OCI-M1 (cell line): ENCODE measurements at regions not wholly inside any gene's neighbourhood (a gene's known extent, or its start where the extent isn't known, plus 50 kb on each side); places are given as distances from the start of the nearest gene placed in this dataset.

Source experiments
- DNase-seq: peaks from one replicate; lab custom pipeline; 2025; lab: John Stamatoyannopoulos, UW

DNA sequence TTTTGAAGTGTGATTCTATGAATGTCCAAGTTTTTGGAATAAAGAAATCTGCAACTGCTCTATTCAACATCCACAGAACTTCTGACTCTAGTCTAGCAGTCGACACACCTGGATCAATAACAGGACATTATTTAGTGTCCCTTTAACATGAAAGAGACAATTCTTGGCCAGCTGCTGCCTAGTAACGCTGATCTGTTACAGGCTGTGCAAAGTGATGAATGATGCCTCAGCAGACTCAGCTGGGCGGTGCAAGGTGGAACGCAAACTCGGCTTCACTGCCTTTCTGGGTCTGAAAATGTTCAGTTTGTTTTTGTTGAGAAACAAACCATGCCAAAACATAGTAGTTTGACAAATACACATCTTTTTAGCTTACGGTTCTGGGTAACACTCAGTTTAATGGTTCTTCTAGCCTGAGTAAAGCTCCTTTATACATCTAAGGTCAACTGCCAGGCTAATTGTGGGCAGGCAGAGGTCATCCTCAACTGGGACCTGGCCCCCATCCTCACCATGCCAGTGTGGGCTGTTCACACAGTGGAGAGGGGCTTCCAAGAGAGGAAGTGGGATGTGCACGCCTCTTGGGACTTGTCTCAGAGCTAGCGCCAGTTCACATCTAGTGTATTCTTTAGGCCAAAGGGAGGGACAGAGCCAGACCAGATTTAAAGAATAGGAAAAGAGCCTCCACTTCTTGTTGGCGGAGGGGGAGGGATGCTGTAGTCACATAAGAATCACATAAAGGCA lies 879.7 kb downstream of the QKI start:
- DNase-seq: no peak

DNA sequence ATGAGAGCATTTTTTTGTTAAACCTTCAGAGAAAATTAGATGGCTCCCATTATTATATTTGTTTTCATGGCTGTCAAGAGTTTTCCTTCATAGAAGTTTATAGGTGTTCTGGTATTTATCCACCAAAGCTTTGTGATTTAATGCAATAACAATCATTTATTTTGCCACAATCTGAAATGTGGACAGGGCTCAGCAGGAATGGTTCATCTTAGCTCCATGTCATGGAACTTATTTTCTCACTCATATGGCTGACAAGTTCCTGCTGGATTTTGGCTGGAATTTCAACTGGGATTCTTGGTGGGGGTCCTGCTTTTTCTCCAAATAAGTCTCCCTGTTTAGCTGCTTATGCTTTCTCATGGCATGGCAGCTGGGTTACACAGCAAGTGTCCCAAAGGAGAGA lies 876.7 kb downstream of the QKI start:
- DNase-seq: no peak

DNA sequence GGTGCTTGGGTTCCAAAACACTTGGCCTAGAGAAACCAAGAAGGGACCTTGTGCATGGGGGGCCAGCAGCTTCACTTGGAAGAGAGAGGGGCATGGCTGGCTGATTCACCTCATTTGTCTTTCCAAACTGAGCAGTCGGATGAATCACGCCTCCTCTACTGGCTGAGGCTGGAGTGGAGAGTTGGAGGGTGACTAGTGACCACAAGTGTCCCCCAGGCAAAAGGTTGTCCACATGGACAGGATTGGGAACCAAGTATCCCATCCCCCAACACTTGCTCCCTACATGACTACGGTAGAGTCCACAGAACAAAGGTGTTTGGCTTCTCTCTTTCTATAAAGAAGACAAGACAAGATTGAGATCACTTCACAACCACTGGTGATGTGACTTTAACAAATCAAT lies 875.6 kb downstream of the QKI start:
- DNase-seq: no peak

DNA sequence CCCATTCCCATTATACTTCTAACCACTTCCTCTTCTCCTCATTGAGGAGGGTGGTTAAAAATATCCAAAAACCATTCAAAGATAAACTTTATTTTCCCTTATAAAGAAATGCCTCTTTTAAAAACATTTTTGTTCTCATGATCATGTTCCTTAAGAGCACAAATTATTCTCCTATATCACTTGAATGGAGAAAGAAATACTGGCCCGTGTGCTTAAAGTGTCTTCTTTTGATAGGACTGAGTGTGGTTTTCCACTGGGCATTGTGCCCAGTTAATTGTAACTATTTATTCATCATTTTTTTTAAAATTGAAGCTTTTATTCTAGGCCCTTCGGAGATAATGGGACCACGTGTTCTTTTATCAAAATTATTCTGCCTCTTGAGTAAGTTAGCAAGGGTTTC lies 871.5 kb downstream of the QKI start:
- DNase-seq: peak; percentile 69

DNA sequence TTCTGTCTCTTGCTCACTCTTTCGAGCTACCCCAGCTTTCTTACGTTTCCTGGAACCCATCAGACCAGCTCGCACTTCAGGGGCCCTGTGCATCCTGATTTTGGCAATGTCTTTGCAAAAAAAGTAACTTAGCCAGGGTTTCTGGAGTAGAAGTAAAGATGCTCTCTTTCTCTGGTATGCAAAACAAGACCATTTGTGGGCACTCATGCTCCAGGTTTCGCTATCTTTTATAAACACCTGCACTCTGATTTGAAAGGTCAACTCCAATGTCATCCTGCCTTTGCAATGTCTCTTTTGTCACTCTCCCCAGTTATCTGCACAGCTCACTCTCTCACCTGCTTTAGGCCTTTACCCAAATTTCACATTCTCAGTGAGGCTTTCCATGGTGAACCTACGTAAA lies 869.1 kb downstream of the QKI start:
- DNase-seq: no peak

DNA sequence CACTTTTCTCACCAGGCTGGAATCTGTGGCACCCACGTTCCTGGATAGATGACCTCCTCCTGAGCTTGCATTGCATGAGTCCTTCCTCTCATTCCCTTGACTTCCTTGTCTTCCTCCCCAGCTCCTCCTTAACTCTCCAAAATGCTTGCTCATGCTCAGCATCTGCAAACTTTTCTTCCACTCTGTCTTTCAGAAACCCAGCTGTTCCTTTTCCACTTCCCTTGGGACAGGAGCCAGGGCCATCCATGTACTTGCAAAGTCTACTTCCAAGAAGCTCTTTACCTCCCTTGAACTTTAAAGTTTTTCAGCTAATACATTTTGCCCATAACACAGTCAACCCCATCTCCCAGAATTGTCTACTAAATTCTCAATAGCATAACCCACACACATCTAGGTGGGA lies 861.7 kb downstream of the QKI start:
- no peak for DNase-seq

DNA sequence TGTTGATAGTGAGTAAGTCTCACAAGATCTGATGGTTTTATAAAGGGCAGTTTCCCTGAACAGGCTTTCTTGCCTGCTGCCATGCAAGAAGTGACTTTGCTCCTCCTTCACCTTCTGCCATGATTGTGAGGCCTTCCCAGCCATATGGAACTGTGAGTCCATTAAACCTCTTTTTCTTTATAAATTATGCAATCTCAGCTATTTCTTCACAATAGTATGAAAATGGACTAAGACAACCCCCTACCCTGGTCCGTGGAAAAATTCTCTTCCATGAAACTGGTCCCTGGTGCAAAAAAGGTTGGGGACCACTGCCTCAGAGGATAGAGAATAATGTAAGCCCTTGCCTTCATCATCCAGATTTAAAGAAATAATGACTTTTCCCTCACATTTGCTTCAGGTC lies 861.3 kb downstream of the QKI start:
- no peak for DNase-seq

DNA sequence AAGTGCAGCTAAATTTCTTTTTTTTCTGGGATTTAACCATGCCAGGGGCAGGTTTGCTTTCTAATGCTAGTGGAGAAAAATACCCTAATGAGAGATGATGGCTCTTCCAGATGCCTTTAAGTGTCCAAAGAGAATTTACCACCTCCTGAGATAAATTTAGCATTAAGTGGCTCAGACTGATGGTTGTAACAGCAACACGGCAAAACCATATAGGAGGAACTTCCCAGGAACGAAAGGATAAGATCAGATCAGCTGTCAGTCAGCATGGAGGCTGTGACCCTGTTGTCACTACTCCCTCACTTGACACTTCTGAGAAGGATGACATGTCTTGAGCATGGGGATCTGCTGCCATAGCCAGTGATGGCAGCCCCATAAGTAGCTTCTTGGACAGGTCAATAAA lies 860.0 kb downstream of the QKI start:
- no peak for DNase-seq

DNA sequence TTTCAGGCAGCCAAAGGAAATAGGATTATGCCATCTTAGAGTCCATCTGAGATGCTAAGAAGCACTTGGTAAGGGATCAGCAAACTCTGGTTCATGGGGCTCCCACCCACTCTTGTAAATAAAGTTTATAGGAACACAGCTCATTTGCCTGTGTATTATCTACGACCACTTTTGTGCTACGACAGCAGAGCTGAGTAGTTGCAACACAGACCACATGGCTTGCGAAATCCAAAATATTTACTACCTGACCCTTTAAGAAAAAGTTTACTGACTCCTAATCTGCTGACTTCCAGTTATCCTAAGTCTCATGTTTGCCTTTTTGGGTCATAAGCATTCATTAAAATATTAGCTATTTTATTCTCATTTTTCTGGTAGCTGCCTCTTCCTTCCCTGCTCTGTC lies 859.0 kb downstream of the QKI start:
- no peak for DNase-seq

DNA sequence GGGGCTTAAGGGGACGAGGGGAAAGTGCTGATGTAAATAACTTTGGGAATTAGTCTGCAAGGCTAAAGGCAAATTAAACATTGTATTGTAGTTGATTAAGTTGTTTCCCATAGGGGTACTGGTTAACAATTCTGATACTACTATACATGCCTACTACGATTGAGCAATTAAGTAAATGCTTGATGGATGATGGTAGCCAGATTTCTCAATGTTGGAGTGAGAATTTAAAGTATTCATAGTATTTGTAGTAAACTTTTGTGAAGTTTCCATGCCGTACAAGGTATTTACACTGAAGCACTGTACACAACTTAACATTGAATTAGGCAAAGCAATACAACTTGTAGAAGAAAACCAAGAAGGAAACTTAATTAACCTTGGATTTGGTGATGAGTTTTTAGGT lies 852.3 kb downstream of the QKI start:
- DNase-seq: no peak

DNA sequence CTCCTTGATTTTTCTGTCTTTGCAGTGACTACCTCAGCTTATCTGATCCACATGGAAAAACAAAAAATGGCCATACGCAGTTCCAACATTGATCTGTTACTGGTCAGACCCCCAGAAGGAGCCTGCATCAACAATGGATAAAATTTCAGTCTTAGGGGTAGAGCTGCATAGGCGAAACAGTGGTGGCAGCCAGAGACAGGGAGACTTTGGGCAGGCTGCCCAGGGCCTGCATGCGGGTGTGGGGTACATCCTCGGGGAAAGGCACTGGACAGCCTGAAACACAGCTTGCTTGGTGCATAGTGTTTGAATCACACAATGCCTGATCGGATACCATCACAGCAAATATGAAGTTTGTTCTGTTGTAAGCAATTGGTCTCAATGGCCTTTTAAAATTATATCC lies 847.8 kb downstream of the QKI start:
- no peak for DNase-seq

DNA sequence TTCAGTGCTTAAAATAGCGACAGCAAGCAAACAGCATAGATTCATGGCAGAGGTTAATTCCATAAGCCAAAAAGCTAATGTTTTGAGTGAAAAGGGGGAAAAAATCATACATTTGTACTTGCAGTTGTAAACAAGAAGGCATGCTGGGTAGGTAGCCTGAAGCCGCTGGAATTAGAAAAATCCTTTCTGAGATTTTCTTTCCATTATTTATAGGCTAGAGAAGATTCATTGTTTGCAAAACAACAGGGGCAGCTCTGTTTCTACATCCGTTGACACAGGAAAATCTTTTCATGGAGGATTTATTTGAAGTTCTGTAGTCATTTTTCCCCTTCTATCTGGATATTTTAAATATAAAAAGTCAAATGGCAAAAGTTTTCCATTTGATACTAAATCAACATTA lies 843.9 kb downstream of the QKI start:
- no peak for DNase-seq

DNA sequence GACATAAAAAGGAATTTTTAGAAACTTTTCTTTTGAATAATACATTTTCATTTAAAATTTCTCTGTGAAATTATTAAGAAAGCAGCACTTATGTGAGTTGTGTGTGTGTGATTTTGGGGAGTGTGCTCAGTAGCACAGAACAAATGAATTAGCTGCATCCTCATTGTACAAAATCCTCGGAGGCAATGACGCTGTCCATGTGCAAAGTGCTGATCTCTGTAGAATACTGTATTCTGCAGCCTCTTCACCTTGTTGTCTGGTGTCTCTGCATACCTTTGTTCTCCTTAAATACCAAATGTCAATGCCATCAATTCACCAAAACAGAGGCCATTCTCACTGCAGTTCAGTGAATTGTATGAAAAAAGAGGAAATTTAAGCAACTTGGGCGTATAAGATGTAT lies 838.4 kb downstream of the QKI start:
- peak; percentile 16 for DNase-seq

DNA sequence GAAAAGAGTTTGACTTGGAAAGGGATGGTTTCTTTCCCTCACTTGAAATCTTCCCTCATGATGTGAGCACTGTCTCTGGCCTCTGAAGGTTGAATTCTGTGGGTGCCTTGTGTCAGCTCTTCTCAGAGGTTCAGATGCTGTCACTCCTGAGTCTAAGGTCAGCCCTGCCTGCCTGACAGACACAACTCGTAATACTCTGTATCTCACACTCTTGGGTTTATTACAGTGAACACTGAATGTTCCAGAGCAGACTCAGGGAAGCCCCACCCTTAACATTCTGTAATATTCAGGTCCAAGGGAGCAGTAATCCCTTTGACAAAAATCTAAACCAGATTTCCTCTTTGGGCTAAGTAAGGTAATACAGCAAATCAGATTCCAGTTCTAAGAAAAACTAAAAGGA lies 837.8 kb downstream of the QKI start:
- DNase-seq: no peak

DNA sequence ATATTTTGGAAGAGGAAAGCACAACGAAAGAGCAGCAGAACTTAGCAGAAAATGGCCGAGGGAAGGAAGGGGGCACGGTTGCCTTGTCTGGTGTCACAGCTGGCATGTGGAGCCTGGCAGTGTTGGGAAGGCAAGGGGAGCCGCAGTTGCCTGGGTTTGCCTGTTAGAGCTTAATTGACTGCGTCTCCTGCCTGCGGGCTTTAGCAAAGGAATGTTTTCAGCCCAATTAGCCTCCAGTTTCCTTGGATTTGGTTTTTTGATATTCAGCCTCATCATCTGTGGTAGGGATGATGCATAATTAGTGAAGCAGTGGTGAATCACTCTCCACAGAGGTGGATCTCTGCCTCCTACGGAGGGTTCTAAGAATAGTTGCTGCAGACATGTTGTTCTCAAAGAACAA lies 832.6 kb downstream of the QKI start:
- no peak for DNase-seq

DNA sequence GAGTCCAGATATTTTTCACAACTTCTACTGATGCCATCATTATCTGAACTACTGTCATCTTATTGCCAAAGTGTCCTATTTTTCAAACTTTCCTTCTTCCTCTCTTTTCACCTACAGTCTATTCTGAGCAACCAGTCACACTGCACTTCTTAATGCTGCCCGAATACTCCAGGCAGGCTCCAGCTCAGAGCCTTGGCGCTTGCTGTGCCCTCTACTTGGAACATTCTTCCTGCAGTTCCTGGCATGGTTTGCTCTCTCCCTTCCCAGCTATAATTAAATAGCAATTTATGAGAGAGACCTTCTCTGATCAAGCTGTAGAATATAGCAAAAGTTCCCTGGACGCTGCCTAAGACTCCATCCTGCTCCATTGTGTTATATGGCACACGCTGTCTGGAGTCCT lies 831.6 kb downstream of the QKI start:
- no peak for DNase-seq

DNA sequence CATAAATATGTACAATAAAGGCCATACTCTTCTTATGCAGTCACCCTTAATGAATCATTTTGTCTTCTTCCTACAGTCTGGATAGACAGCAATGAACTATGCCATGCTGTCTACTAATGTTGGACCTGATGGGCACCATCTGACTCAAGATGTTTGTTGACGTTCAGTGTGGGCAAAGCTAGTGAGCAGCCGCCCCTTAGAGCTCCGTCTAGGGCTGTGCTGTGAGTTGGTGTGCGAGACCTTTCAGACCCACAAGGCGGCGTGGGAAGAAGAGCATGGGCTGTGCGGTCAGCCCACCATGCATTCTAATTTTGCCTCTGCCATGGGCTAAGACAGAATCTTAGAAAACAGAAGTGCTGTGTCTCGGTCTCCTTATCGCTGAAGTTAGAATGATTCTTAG lies 829.4 kb downstream of the QKI start:
- no peak for DNase-seq

DNA sequence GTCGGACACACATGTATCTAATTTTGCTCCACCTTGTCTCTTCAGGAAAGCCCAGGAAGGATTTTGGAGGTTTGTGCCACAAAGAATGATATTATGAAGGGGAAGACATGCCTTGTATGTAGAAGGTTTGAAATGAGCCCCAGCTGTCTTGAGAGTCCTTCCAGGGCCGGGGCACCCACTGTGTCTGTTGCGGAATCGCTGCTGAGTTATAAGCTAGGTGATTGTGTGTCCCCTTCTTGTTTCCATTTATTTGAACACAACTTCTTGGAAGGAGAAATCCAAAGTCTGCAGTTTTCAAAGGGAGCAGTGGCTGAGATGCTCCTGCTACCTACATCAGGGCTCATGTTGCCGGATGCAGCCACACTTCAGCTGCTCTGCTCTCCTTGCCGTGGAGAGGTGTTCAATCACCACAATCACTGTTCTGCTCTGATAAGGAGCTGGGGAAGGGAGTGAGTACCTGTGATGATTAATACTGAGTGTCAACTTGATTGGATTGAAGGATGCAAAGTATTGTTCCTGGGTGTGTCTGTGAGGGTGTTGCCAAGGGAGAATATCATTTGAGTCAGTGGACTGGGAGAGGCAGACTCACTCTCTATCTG lies 828.6 kb downstream of the QKI start:
- no peak for DNase-seq

DNA sequence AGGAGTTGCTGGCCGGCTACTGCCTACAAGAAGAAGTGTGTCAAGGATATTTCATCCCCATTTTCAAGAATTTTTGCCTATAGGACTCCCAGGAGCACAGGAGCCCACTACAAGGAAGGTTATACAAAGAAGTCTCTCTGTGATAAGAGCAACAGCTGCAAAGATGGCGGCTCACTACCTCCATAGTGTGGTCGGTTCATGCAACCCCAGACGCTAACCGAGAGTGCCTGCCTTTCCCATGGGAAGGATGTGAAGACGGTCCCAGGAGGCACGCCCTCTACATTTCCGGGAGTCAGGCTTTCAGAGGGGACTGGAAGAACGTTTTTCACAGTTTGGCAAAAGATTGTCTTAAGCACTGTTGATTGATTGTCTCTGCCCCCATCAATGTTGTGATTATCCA lies 816.3 kb downstream of the QKI start:
- no peak for DNase-seq

DNA sequence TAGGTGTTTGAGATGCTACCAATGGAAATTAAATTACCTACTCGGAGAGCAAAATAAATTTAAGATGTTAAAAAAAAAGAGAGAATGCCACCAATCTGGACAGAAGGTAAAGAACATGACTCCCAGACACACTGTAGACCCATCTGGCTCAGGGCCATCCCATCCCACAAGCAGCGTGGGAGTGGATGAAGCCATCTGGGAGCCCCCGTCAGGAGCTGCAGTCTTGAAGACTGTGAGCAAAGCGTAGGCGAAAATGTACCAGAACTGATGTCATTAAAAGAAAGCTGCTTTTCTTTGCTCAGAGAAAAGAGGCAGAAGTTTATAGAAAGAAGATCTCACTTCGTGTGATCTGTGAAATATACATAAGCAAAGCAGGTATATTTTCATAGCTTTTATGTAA lies 815.7 kb downstream of the QKI start:
- DNase-seq: no peak

DNA sequence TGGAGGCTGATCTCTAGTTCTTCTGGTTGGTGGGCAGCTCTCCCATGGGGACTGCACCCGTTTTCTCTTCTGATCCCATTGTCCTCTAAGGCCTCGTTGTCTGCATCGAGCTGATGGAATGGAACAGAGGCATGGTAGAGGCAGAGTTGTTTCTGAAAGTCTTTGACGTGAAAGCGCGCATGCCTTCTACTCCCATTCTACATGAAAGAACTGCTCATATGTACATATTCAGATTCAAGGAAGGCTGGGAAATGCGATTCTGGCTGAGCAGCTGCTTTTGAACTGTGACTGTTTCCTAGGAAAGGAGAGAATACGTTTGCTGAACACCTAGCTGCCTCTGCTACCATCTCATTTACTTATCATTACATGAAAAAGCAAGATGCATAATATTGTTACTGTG lies 815.2 kb downstream of the QKI start:
- no peak for DNase-seq

DNA sequence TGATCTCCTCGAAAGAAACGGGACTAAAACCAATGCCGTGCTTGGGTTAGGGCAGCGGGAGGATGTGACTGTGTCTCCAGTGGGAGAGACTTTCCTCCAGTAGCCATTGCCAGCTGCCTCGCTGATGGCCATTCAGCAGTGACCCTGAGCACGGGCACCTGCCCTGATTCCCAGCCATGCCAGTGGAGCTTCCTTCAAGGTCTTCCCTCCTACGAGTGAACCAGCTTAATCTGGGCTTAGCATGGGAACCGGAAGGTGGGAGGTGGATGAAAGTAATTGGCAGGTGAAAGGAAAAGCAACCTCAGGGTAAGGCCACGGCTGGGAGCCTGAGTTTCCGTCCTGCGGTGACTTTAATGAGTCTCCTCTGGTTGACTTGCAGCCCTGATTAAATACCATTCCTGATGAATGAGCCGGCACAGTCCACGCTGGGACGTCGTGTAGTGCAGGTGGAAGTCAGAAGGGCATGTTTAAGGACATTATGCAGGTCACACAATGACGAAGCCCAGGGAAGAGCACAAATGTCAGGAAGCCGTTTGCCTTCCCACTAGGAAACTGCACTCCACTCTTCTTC lies 813.5 kb downstream of the QKI start:
- no peak for DNase-seq

DNA sequence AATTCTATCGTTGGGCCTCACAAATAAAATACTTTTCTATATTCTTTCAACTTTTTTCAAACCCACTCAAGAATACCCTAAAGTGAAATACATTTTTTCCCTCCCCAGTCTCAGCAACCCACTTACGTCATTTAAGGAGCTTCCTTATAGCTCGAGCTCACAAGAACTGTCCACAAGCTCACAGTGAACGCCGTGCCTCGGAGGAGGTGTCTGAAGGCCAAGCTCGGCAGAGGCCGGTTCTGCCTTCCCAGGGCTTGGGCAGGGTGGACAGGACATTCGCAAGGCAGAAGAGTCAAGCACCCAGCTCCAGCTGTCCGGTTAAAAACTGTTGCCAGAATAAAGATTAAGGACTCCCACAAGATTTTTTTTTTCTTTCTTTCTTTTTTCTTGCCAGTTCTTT lies 802.3 kb downstream of the QKI start:
- no peak for DNase-seq

DNA sequence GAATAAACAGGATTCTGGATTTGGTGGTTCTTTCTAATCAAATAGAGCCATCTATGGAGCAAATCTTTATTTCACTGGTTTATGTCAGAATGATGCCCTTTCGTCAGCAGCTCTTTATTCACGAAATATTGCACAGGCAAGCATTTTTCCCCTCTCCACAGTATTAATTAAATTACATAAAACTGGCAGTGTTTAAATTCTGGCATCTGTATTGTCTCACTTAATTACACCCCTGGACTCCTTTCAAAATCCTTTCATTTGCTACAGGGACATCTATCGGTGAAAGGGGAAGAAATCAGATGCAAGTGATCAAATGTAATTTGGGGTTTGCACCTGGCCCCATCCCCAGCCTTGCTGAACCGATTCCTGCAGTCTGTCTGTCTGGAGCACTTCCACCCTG lies 801.9 kb downstream of the QKI start:
- DNase-seq: no peak
